Peyer's patch (tissue), 4 donors: ENCODE measurements at regions not wholly inside any gene's neighbourhood (a gene's known extent, or its start where the extent isn't known, plus 50 kb on each side); places are given as distances from the start of the nearest gene placed in this dataset.

Experiments
- POLR2A ChIP-seq, 2 donors: fragments of 450-650 bp; IDR thresholded peaks; one replicate each; pipeline ENCODE4 v1.5.1; 2017; ENCODE audit warnings: antibody characterized with exemption in 2 of 2, mild to moderate bottlenecking in 2 of 2, moderate library complexity in 2 of 2
- TF ChIP-seq, protein P1 (sequence below), 6 experiments: fragments of 450-650 bp in 4 of 6; fragments of 200-600 bp in 2 of 6; sonication (generic) in 1 of 6; IDR thresholded peaks; one replicate each; pipeline ENCODE4 v1.5.1; 2017 to 2019; ENCODE audit warnings: antibody characterized with exemption in 6 of 6, mild to moderate bottlenecking in 3 of 6, moderate library complexity in 1 of 6

DNA sequence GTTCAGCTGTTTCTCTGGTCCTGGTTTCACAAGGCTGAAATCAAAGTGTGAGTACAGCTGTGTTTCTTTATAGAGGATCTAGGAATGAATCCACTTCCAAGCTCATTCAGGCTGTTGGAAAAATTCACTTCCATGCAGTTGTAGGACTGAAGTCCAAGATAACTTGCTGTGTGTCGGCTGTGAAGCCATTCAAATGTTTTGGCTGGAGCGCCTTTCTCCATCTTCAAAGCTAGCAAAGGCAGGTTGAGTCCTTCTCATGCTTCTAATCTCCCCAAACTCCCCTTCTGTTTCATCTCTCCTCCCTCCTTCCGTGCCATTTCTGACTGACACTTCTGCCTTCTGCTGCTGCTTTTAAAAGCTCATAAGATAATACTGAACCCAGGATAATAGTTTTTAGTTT is 1195.4 kb upstream of the LRRN3 start:
- TF ChIP-seq POLR2A (IDR thresholded peaks at IDR 0.05) = no peak
- TF ChIP-seq, protein P1, sequence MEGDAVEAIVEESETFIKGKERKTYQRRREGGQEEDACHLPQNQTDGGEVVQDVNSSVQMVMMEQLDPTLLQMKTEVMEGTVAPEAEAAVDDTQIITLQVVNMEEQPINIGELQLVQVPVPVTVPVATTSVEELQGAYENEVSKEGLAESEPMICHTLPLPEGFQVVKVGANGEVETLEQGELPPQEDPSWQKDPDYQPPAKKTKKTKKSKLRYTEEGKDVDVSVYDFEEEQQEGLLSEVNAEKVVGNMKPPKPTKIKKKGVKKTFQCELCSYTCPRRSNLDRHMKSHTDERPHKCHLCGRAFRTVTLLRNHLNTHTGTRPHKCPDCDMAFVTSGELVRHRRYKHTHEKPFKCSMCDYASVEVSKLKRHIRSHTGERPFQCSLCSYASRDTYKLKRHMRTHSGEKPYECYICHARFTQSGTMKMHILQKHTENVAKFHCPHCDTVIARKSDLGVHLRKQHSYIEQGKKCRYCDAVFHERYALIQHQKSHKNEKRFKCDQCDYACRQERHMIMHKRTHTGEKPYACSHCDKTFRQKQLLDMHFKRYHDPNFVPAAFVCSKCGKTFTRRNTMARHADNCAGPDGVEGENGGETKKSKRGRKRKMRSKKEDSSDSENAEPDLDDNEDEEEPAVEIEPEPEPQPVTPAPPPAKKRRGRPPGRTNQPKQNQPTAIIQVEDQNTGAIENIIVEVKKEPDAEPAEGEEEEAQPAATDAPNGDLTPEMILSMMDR (IDR thresholded peaks at IDR 0.05) = no peak
